ENCODE measurements at regions not wholly inside any gene's neighbourhood (a gene's known extent, or its start where the extent isn't known, plus 50 kb on each side); places are given as distances from the start of the nearest gene placed in this dataset.

DNA sequence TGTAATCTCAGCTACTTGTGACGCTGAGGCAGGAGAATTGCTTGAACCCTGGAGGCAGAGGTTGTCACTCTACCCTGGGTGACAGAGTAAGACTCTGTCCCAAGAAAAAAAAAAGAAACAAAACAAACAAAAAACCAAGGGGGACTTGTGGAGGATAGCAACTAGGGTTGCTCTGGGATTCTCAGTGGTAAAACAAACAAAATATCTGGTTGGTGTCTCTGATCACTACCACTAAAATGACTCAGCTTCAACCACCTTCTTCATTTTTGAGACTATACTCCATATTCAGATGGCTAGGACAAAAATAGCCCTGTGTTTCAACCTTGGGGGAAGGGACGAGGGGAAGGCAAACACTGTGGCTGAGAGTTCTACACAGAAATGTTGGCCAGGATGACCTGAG, 110.3 kb downstream of the ARRDC3 start:
- Histone ChIP-seq H3K9me3 (replicated peaks) (no peaks in the 10 kb centered on the region), H3K4me3 (no peak overlapping the region), H3K27me3 (ENCODE audit: low read depth) (no peaks in the 10 kb centered on the region), H3K36me3 (no peaks in the 10 kb centered on the region), H3K4me1 (peaks cover 5% of the 10 kb centered on the region), H3K27ac (replicated peaks) (peak overlapping the region; percentile 19)
- no peak for DNase-seq
- intact Hi-C loops (cut with micrococcal nuclease) = no loop called here
- TF ChIP-seq, protein P1, sequence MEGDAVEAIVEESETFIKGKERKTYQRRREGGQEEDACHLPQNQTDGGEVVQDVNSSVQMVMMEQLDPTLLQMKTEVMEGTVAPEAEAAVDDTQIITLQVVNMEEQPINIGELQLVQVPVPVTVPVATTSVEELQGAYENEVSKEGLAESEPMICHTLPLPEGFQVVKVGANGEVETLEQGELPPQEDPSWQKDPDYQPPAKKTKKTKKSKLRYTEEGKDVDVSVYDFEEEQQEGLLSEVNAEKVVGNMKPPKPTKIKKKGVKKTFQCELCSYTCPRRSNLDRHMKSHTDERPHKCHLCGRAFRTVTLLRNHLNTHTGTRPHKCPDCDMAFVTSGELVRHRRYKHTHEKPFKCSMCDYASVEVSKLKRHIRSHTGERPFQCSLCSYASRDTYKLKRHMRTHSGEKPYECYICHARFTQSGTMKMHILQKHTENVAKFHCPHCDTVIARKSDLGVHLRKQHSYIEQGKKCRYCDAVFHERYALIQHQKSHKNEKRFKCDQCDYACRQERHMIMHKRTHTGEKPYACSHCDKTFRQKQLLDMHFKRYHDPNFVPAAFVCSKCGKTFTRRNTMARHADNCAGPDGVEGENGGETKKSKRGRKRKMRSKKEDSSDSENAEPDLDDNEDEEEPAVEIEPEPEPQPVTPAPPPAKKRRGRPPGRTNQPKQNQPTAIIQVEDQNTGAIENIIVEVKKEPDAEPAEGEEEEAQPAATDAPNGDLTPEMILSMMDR (IDR thresholded peaks at IDR 0.05; ENCODE audit: borderline replicate concordance) = no peak

DNA sequence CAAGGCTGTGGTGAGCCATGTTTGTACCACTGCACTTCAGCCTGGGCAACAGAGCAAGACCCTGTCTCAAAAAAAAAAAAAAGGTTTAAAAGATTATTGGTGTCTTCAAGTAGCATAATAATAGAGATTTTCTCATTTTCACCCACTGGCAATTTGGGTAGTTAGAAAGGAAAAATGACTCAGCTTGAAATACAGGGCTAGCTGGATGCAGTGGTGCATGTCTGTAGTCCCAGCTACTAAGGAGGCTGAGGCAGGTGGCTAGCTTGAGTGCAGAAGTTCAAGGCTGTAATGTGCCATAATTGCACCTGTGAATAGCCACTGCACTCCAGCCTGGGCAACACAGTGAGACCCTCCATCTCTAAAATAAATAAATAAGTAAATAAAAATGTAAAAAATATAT, 111.1 kb downstream of the ARRDC3 start:
- DNase-seq = no peak
- Histone ChIP-seq H3K36me3 (no peaks in the 10 kb centered on the region), H3K4me3 (no peak overlapping the region), H3K4me1 (peaks cover 5% of the 10 kb centered on the region), H3K27ac (replicated peaks) (no peak overlapping the region), H3K9me3 (replicated peaks) (no peaks in the 10 kb centered on the region), H3K27me3 (ENCODE audit: low read depth) (no peaks in the 10 kb centered on the region)
- intact Hi-C loops (cut with micrococcal nuclease) = no loop called here
- TF ChIP-seq, protein P1 (IDR thresholded peaks at IDR 0.05; ENCODE audit: borderline replicate concordance) = no peak

DNA sequence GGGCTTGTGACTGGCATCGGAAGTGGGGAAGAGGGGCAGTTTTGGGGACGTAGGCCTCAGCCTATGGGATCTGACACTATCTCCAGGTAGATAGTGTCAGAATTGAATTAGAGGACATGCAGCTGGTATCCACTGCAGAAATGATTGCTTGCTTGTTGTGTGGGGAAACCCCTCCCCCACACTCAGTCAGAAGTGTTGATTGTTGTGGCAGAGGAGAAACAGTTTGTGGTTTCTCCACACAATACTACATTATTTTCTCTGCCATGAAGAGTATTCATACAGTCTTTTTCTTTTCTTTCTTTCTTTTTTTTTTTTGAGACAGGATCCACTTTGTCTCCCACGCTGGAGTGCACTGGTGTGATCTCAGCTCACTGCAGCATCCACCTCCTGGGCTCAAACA, 113.9 kb downstream of the ARRDC3 start:
- Histone ChIP-seq H3K4me1 (peaks cover 27% of the 10 kb centered on the region), H3K36me3 (no peaks in the 10 kb centered on the region), H3K27me3 (ENCODE audit: low read depth) (no peaks in the 10 kb centered on the region), H3K27ac (replicated peaks) (no peak overlapping the region), H3K4me3 (no peak overlapping the region), H3K9me3 (replicated peaks) (no peaks in the 10 kb centered on the region)
- intact Hi-C loops (cut with micrococcal nuclease) = no loop called here
- TF ChIP-seq, protein P1 (IDR thresholded peaks at IDR 0.05; ENCODE audit: borderline replicate concordance) = no peak
- no peak for DNase-seq

DNA sequence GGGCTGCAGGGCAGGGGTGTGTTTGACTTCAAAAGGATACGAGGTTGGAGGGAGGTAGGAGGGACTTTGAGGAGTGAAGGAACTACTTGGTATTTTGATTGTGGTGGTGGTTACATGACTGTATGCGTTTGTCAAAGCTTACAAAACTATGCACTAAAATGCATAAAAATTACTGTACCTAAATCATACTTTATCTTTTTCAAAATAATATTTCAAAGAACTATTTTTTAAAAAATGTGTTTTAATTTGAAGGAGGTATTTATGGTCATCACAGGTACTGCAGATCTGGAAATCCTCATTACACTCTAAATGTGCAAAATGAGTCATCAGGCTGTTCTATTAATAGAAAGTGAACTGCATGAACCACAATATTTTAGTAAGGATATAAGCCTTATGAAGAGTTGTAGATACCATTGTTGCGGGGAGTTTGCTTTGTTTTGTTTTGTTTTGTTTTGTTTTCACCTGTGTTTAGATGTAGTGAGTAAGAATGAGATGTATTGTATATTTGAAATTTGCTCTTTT, 116.9 kb downstream of the ARRDC3 start:
- Histone ChIP-seq H3K4me1 (peaks cover 25% of the 10 kb centered on the region), H3K27me3 (ENCODE audit: low read depth) (no peaks in the 10 kb centered on the region), H3K9me3 (replicated peaks) (no peaks in the 10 kb centered on the region), H3K36me3 (no peaks in the 10 kb centered on the region), H3K27ac (replicated peaks) (peak overlapping the region; percentile 57), H3K4me3 (no peak overlapping the region)
- TF ChIP-seq, protein P1 (IDR thresholded peaks at IDR 0.05; ENCODE audit: borderline replicate concordance) = peak; percentile 43
- DNase-seq = no peak
- intact Hi-C loops (cut with micrococcal nuclease) = no loop called here

DNA sequence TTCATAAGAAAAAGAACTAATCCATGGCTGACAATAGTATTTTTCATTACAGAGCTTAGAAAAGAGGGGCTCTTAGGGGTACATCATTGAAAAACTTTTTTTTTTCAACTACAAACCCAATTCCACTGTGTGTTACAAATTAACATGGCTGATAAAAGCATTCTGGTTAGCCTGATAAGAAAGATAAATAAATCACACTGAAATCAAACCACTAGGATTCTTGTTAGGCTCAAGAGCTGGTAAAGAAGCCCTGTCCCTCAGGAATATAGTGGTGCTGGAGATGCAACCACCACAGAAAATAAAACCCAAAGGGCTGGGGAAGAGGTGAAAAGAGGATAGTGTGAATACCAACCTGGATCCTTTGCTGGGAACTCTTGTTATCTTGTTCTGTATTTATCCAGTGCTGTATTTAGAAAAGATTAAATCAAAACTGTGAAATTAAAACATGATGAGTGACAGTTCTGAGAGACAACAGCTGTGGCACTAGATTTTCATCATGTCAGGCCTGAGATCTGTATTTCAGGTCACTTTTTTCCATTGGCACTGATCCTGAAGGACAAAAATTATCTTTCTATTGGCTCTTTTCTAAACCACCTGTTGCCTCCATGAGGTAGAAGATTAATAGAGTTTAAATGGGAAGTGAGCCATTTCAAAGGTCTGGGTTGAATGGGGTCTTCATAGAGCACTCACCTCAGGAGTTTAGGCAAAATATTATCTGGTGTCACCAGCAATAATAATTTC, 118.6 kb downstream of the ARRDC3 start:
- TF ChIP-seq, protein P1 (IDR thresholded peaks at IDR 0.05; ENCODE audit: borderline replicate concordance) = no peak
- no peak overlapping the region for H3K4me3 ChIP-seq
- H3K9me3 ChIP-seq (replicated peaks) = no peaks in the 10 kb centered on the region
- H3K27ac ChIP-seq (replicated peaks) = no peak overlapping the region
- H3K27me3 ChIP-seq (ENCODE audit: low read depth) = no peaks in the 10 kb centered on the region
- DNase-seq = no peak
- H3K4me1 ChIP-seq = peaks cover 25% of the 10 kb centered on the region
- intact Hi-C loops (cut with micrococcal nuclease) = no loop called here
- H3K36me3 ChIP-seq = no peaks in the 10 kb centered on the region

All from left ventricle myocardium inferior (tissue), 1 donor.